Adrenal gland (tissue), 5 donors: ENCODE measurements at regions not wholly inside any gene's neighbourhood (a gene's known extent, or its start where the extent isn't known, plus 50 kb on each side); places are given as distances from the start of the nearest gene placed in this dataset.

ENCODE experiments used
- POLR2A ChIP-seq, 2 donors: fragments of 450-650 bp; IDR thresholded peaks; one replicate each; pipeline ENCODE4 v1.6.1; 2017; ENCODE audit warnings: antibody characterized with exemption in 2 of 2, mild to moderate bottlenecking in 2 of 2, moderate library complexity in 1 of 2
- TF ChIP-seq, protein P1 (sequence below), 6 experiments: fragments of 450-650 bp in 4 of 6; fragments of 200-600 bp in 2 of 6; sonication (generic) in 1 of 6; IDR thresholded peaks; 1 replicate in 5 of 6; 2 replicates in 1 of 6; pipeline versions ENCODE4 v1.5.1 to v1.8.0; 2016 to 2021; ENCODE audit warnings: antibody characterized with exemption in 6 of 6, mild to moderate bottlenecking in 2 of 6, moderate library complexity in 1 of 6
- donor health status: DM: no; HTN: no; CAD: no.

DNA sequence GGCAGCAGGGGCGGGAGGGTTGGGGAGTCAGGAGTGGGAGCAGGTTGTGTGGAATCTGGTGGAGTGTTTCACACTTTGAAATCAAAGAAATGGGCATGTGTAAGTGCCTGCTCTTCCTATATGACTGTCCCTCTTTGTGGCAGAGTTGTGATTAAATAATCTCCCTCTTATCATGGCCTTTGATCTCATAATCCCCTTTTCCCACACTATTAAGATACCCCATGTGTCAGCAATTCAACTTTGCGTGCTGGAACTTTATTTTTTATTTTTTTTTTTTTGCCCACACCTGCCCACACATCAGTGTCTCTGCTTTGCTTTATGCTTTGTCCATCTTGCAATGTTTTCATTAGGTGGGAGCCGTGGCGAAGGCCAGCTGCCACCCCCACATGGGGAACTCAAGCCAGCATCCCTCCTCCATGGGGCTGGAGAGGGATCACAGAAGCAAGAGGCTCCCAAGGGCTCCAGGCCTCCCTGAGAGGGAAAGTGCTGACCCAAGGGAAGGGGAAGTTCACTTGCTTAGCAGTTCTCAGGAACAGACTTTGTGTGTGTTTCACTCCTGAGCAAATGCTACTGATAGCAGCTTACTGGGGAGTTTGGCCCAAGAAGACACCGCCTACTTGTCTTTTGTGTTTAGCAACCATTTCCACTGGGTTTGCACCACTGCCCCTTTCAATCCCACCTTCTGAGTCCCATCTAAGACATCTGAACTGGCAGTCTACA lies 243.4 kb downstream of the BCL11A start:
- TF ChIP-seq, protein P1, sequence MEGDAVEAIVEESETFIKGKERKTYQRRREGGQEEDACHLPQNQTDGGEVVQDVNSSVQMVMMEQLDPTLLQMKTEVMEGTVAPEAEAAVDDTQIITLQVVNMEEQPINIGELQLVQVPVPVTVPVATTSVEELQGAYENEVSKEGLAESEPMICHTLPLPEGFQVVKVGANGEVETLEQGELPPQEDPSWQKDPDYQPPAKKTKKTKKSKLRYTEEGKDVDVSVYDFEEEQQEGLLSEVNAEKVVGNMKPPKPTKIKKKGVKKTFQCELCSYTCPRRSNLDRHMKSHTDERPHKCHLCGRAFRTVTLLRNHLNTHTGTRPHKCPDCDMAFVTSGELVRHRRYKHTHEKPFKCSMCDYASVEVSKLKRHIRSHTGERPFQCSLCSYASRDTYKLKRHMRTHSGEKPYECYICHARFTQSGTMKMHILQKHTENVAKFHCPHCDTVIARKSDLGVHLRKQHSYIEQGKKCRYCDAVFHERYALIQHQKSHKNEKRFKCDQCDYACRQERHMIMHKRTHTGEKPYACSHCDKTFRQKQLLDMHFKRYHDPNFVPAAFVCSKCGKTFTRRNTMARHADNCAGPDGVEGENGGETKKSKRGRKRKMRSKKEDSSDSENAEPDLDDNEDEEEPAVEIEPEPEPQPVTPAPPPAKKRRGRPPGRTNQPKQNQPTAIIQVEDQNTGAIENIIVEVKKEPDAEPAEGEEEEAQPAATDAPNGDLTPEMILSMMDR (IDR thresholded peaks at IDR 0.05) = no peak
- no peak for TF ChIP-seq POLR2A (IDR thresholded peaks at IDR 0.05)
